ENCODE measurements at regions not wholly inside any gene's neighbourhood (a gene's known extent, or its start where the extent isn't known, plus 50 kb on each side); places are given as distances from the start of the nearest gene placed in this dataset.

DNA sequence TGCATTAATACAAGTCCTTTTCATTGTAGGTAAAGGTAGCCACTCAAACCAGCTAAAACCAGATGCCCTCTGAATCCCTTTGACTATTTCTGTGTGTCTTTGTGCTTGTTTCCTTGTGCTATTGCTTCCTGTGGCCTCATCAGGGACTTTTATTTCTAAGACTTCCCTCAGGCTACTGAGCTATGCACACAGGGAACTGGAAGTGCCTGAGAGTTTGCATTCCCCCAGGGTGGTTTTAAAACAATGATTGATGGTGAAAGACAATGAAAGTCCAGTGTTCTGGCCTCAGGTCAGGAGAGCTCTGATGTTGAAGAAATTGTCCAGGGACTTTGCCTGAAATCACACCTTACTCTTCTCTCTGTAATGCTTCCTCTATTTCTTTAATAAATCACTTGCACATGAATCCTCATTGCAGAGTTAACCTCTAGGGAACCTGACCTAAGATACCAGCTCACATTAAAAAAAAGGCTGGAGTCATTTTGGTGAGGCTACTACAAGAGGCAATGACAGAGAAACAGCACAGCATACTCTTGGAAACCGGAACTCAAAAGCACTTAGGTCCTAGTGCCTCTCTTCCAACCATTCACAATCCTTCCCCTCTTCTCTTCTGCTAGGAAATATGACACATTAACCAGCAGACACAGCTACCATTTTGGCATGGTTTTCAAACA is 158.1 kb upstream of the NREP start:
- TF ChIP-seq, protein P1, sequence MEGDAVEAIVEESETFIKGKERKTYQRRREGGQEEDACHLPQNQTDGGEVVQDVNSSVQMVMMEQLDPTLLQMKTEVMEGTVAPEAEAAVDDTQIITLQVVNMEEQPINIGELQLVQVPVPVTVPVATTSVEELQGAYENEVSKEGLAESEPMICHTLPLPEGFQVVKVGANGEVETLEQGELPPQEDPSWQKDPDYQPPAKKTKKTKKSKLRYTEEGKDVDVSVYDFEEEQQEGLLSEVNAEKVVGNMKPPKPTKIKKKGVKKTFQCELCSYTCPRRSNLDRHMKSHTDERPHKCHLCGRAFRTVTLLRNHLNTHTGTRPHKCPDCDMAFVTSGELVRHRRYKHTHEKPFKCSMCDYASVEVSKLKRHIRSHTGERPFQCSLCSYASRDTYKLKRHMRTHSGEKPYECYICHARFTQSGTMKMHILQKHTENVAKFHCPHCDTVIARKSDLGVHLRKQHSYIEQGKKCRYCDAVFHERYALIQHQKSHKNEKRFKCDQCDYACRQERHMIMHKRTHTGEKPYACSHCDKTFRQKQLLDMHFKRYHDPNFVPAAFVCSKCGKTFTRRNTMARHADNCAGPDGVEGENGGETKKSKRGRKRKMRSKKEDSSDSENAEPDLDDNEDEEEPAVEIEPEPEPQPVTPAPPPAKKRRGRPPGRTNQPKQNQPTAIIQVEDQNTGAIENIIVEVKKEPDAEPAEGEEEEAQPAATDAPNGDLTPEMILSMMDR (IDR thresholded peaks at IDR 0.05 in 4 of 5, conservative IDR thresholded peaks at IDR 0.05 in 1 of 5) = no peak
- no peak for TF ChIP-seq POLR2A (IDR thresholded peaks at IDR 0.05)
